NOMO-1 treated with dmso at 0.1 percent for 144 hours (cell line): ENCODE measurements at regions not wholly inside any gene's neighbourhood (a gene's known extent, or its start where the extent isn't known, plus 50 kb on each side); places are given as distances from the start of the nearest gene placed in this dataset.

ENCODE experiments used
- DNase-seq: peaks from one replicate; lab custom pipeline; 2025; ENCODE audit not compliant: unreplicated experiment; lab: John Stamatoyannopoulos, UW

- no peak for DNase-seq
Measured at GRCh38 chr18:73869182-73869581, 278.5 kb downstream of the FBXO15 start.

- DNase-seq, result no peak
Measured at GRCh38 chr18:73861771-73862170, 285.9 kb downstream of the FBXO15 start.

GRCh38 chr18:73859837-73860397, 287.7 kb downstream of the FBXO15 start:
- no peak for DNase-seq

- no peak for DNase-seq
Measured at GRCh38 chr18:73852789-73853549, 294.7 kb downstream of the FBXO15 start.

- no peak for DNase-seq
Measured at GRCh38 chr18:73850782-73851181, 296.9 kb downstream of the FBXO15 start.

- no peak for DNase-seq
Measured at GRCh38 chr18:73848656-73849055, 299.0 kb downstream of the FBXO15 start.

GRCh38 chr18:73843455-73843854, 304.2 kb downstream of the FBXO15 start:
- no peak for DNase-seq

GRCh38 chr18:73842795-73843394, 304.7 kb downstream of the FBXO15 start:
- no peak for DNase-seq

- no peak for DNase-seq
Measured at GRCh38 chr18:73841661-73842060, 306.0 kb downstream of the FBXO15 start.

GRCh38 chr18:73840319-73840945, 307.2 kb downstream of the FBXO15 start:
- DNase-seq, result no peak

- DNase-seq, result no peak
Measured at GRCh38 chr18:73839441-73839840, 308.2 kb downstream of the FBXO15 start.

GRCh38 chr18:73838107-73838506, 309.5 kb downstream of the FBXO15 start:
- no peak for DNase-seq

- DNase-seq, result no peak
Measured at GRCh38 chr18:73835656-73836364, 311.8 kb downstream of the FBXO15 start.

- no peak for DNase-seq
Measured at GRCh38 chr18:73835039-73835438, 312.6 kb downstream of the FBXO15 start.

GRCh38 chr18:73831688-73832087, 315.9 kb downstream of the FBXO15 start:
- DNase-seq, result no peak

GRCh38 chr18:73829146-73829545, 318.5 kb downstream of the FBXO15 start:
- DNase-seq, result no peak

- no peak for DNase-seq
Measured at GRCh38 chr18:73827801-73828200, 319.8 kb downstream of the FBXO15 start.

- DNase-seq, result no peak
Measured at GRCh38 chr18:73826098-73826497, 321.5 kb downstream of the FBXO15 start.

GRCh38 chr18:73824671-73825070, 323.0 kb downstream of the FBXO15 start:
- no peak for DNase-seq

- DNase-seq, result no peak
Measured at GRCh38 chr18:73812423-73812822, 335.2 kb downstream of the FBXO15 start.

- no peak for DNase-seq
Measured at GRCh38 chr18:73807551-73808192, 340.0 kb downstream of the FBXO15 start.
